ENCODE measurements at regions not wholly inside any gene's neighbourhood (a gene's known extent, or its start where the extent isn't known, plus 50 kb on each side); places are given as distances from the start of the nearest gene placed in this dataset.

- TF ChIP-seq PPARA (CRISPR knock-in tag; IDR thresholded peaks at IDR 0.05; ENCODE audit: borderline replicate concordance), result no peak
- TF ChIP-seq CSRNP3 (CRISPR knock-in tag; IDR thresholded peaks at IDR 0.05), result no peak
- TF ChIP-seq PATZ1 (CRISPR knock-in tag; IDR thresholded peaks at IDR 0.05; ENCODE audit: borderline replicate concordance), result no peak
- TF ChIP-seq ARNTL (CRISPR knock-in tag; IDR thresholded peaks at IDR 0.05; ENCODE audit: borderline replicate concordance, low read depth), result no peak
- TF ChIP-seq ZNF70 (CRISPR knock-in tag; IDR thresholded peaks at IDR 0.05), result no peak
- TF ChIP-seq TOX (CRISPR knock-in tag; IDR thresholded peaks at IDR 0.05; ENCODE audit: borderline replicate concordance), result no peak
- no peak for TF ChIP-seq ZFP3 (CRISPR knock-in tag; IDR thresholded peaks at IDR 0.05)
- no peak for TF ChIP-seq ZNF565 (CRISPR knock-in tag; conservative IDR thresholded peaks at IDR 0.05; ENCODE audit: low read depth)
- TF ChIP-seq GLIS3 (CRISPR knock-in tag; IDR thresholded peaks at IDR 0.05), result no peak
- TF ChIP-seq ISL1 (CRISPR knock-in tag; IDR thresholded peaks at IDR 0.05), result no peak
- no peak for TF ChIP-seq ZNF8 (CRISPR knock-in tag; IDR thresholded peaks at IDR 0.05)
These were observed 661.6 kb downstream of the QKI start for GRCh38 chr6:164075981-164076615.

All from SK-N-SH treated with all-trans-retinoic acid at 6 μM for 48 hours (cell line).